IMR-90 (cell line): ENCODE measurements at regions not wholly inside any gene's neighbourhood (a gene's known extent, or its start where the extent isn't known, plus 50 kb on each side); places are given as distances from the start of the nearest gene placed in this dataset.

Experiments
- ATAC-seq: fragments of 200-7000 bp; cut with Tn5 transposase; 2 replicates; pipeline ENCODE4 v1.9.1; 2020; ENCODE audit warnings: low read depth, mild to moderate bottlenecking, moderate library complexity
- BruUV-seq: library from RNA; stranded (reverse); fragments of 400-500 nt; replicated peaks from 2 replicates; lab custom pipeline; 2021; lab: Mats Ljungman, UMichigan
- CTCF ChIA-PET: fragments of 300-600 bp; formaldehyde crosslinking; extraction: SDS; loops from one replicate; lab custom pipeline; 2021; ENCODE audit warnings: antibody characterized with exemption; lab: Yijun Ruan, JAX
- POLR2A ChIA-PET: fragments of 300-600 bp; sonication (Branson Sonifier 250); formaldehyde crosslinking; loops from one replicate; lab custom pipeline; 2022; ENCODE audit warnings: antibody characterized with exemption; ENCODE audit not compliant: unreplicated experiment; lab: Charles Lee
- DNase-seq: peaks from one replicate; pipeline ENCODE4 v3.0.0; 2013
- H2AFZ ChIP-seq: replicated peaks from 2 replicates; pipeline ENCODE3; 2013; ENCODE audit warnings: low read length, mild to moderate bottlenecking; ENCODE audit not compliant: poor library complexity
- H2AK5ac ChIP-seq: 2 replicates; pipeline ENCODE4 v1.6.1; 2013; ENCODE audit warnings: low read depth, low read length, inconsistent platforms
- H2AK9ac ChIP-seq: replicated peaks from 2 replicates; pipeline ENCODE3; 2013; ENCODE audit warnings: mild to moderate bottlenecking, low read depth, low read length, moderate library complexity; ENCODE audit not compliant: poor library complexity
- H2BK120ac ChIP-seq: 2 replicates; pipeline ENCODE4 v1.6.1; 2013; ENCODE audit warnings: low read depth, low read length, inconsistent platforms
- H2BK15ac ChIP-seq: 3 replicates; pipeline ENCODE4 v1.6.1; 2013; ENCODE audit warnings: low read depth, low read length, inconsistent platforms
- H2BK20ac ChIP-seq: 2 replicates; pipeline ENCODE4 v1.6.1; 2013; ENCODE audit warnings: low read depth, mild to moderate bottlenecking, inconsistent platforms, low read length, moderate library complexity
- H2BK5ac ChIP-seq: 2 replicates; pipeline ENCODE4 v1.6.1; 2013; ENCODE audit warnings: mild to moderate bottlenecking, low read depth, low read length, inconsistent platforms; ENCODE audit not compliant: poor library complexity, severe bottlenecking
- H3K14ac ChIP-seq: replicated peaks from 2 replicates; pipeline ENCODE4 v1.6.1; 2013; ENCODE audit warnings: low read depth, low read length, inconsistent platforms
- H3K18ac ChIP-seq: 2 replicates; pipeline ENCODE4 v1.6.1; 2013; ENCODE audit warnings: low read depth, low read length, control low read depth
- H3K23ac ChIP-seq: 2 replicates; pipeline ENCODE4 v1.6.1; 2013; ENCODE audit warnings: low read depth, low read length, inconsistent platforms
- H3K27ac ChIP-seq: 2 replicates; pipeline ENCODE4 v1.5.1; 2013; ENCODE audit warnings: mild to moderate bottlenecking, control low read depth, low read length; ENCODE audit not compliant: insufficient read depth
- H3K27me3 ChIP-seq: 2 replicates; pipeline ENCODE4 v1.6.1; 2013; ENCODE audit warnings: low read length; ENCODE audit not compliant: control insufficient read depth, insufficient read depth
- H3K36me3 ChIP-seq: 2 replicates; pipeline ENCODE4 v1.6.1; 2013; ENCODE audit warnings: low read length, mixed read lengths; ENCODE audit not compliant: control insufficient read depth, insufficient read depth
- H3K4ac ChIP-seq: 2 replicates; pipeline ENCODE4 v1.6.1; 2013; ENCODE audit warnings: low read depth, low read length, inconsistent platforms
- H3K4me1 ChIP-seq: 2 replicates; pipeline ENCODE4 v1.6.1; 2013; ENCODE audit warnings: low read length, mixed read lengths; ENCODE audit not compliant: control insufficient read depth, insufficient read depth
- H3K4me2 ChIP-seq: 2 replicates; pipeline ENCODE4 v1.6.1; 2013; ENCODE audit warnings: low read depth, mild to moderate bottlenecking, control low read depth, low read length, moderate library complexity
- H3K4me3 ChIP-seq: 2 replicates; pipeline ENCODE4 v1.5.1; 2013; ENCODE audit warnings: low read depth, mild to moderate bottlenecking, control low read depth, low read length, moderate library complexity; ENCODE audit not compliant: insufficient read depth
- H3K56ac ChIP-seq: 2 replicates; pipeline ENCODE4 v1.6.1; 2013; ENCODE audit warnings: low read length, inconsistent platforms; ENCODE audit not compliant: insufficient read depth; ENCODE audit errors: extremely low read depth
- H3K79me1 ChIP-seq, 2 experiments: 2 replicates each; pipeline ENCODE4 v1.6.1; 2013; ENCODE audit warnings: low read length in 2 of 2, inconsistent platforms in 1 of 2, low read depth in 1 of 2
- H3K9ac ChIP-seq: 2 replicates; pipeline ENCODE4 v1.6.1; 2013; ENCODE audit warnings: low read depth, low read length, control low read depth
- H3K9me1 ChIP-seq: 2 replicates; pipeline ENCODE4 v1.6.1; 2013; ENCODE audit warnings: low read length, inconsistent platforms; ENCODE audit not compliant: insufficient read depth
- H3K9me3 ChIP-seq: 2 replicates; pipeline ENCODE4 v1.6.1; 2013; ENCODE audit warnings: low read length; ENCODE audit not compliant: control insufficient read depth, insufficient read depth
- H4K20me1 ChIP-seq: 2 replicates; pipeline ENCODE4 v1.6.1; 2013; ENCODE audit warnings: low read length, inconsistent platforms; ENCODE audit not compliant: insufficient read depth
- H4K5ac ChIP-seq: 2 replicates; pipeline ENCODE4 v1.6.1; 2013; ENCODE audit warnings: mild to moderate bottlenecking, low read depth, low read length, control low read depth
- H4K8ac ChIP-seq, 2 experiments: 2 replicates each; pipeline ENCODE4 v1.6.1; 2013; ENCODE audit warnings: low read depth in 2 of 2, low read length in 2 of 2, control low read depth in 1 of 2, inconsistent platforms in 1 of 2
- H4K91ac ChIP-seq: 2 replicates; pipeline ENCODE4 v1.6.1; 2013; ENCODE audit warnings: low read depth, low read length, inconsistent platforms; ENCODE audit not compliant: insufficient read depth
- BHLHE40 ChIP-seq: fragments of 150-350 bp; IDR thresholded peaks from 2 replicates; pipeline ENCODE4 v1.6.1; 2016; ENCODE audit warnings: mild to moderate bottlenecking, low read depth, low read length
- CHD1 ChIP-seq: IDR thresholded peaks from 2 replicates; pipeline ENCODE4 v1.6.1; 2012; ENCODE audit warnings: low read depth, low read length, improper control_type of control experiment
- CTCF ChIP-seq: conservative IDR thresholded peaks from 2 replicates; pipeline ENCODE4 v1.5.1; 2012; ENCODE audit warnings: mild to moderate bottlenecking, low read depth, low read length, improper control_type of control experiment
- ELK1 ChIP-seq: fragments of 150-350 bp; IDR thresholded peaks from 2 replicates; pipeline ENCODE4 v1.6.1; 2016; ENCODE audit warnings: low read depth, mild to moderate bottlenecking, low read length, moderate library complexity, borderline replicate concordance
- MAFK ChIP-seq: IDR thresholded peaks from 2 replicates; pipeline ENCODE4 v1.6.1; 2012; ENCODE audit warnings: low read depth, low read length, improper control_type of control experiment
- MAZ ChIP-seq: IDR thresholded peaks from 2 replicates; pipeline ENCODE4 v1.6.1; 2012; ENCODE audit warnings: low read depth, mild to moderate bottlenecking, low read length, improper control_type of control experiment, moderate library complexity, borderline replicate concordance
- NFE2L2 ChIP-seq: fragments of 150-350 bp; IDR thresholded peaks from 2 replicates; pipeline ENCODE4 v1.6.1; 2016; ENCODE audit warnings: low read depth, mild to moderate bottlenecking, low read length
- POLR2A ChIP-seq: IDR thresholded peaks from 2 replicates; pipeline ENCODE4 v1.6.1; 2012; ENCODE audit warnings: mild to moderate bottlenecking, low read depth, low read length
- RAD21 ChIP-seq: IDR thresholded peaks from 2 replicates; pipeline ENCODE4 v1.6.1; 2012; ENCODE audit warnings: low read length, improper control_type of control experiment
- RCOR1 ChIP-seq: IDR thresholded peaks from 2 replicates; pipeline ENCODE4 v1.6.1; 2012; ENCODE audit warnings: mild to moderate bottlenecking, low read length, improper control_type of control experiment; ENCODE audit not compliant: insufficient replicate concordance
- RFX5 ChIP-seq: IDR thresholded peaks from 2 replicates; pipeline ENCODE4 v1.8.0; 2012; ENCODE audit warnings: low read depth, mild to moderate bottlenecking, low read length, moderate library complexity
- SMC3 ChIP-seq: fragments of 150-350 bp; IDR thresholded peaks from 2 replicates; pipeline ENCODE4 v1.6.1; 2016; ENCODE audit warnings: low read depth, mild to moderate bottlenecking, antibody characterized with exemption, low read length, moderate library complexity
- USF2 ChIP-seq: fragments of 150-350 bp; IDR thresholded peaks from 2 replicates; pipeline ENCODE4 v1.6.1; 2017; ENCODE audit warnings: mild to moderate bottlenecking, antibody characterized with exemption, low read length, low read depth
- WGBS, 2 experiments: methylation state at CpG; one replicate each; pipeline versions ENCODE4 v1.1.5 to v1.1.7; 2013; ENCODE audit warnings: missing lambda C conversion rate in 2 of 2; ENCODE audit not compliant: insufficient read length in 1 of 2; ENCODE audit errors: extremely low coverage in 2 of 2; 5-methylcytosine and 5-hydroxymethylcytosine counted together
- dilution Hi-C: fragments of 300-500 bp; cut with HindIII; formaldehyde crosslinking; loops from one replicate; pipeline ENCODE4 v1.14.3; 2018; ENCODE audit warnings: low sequenced_read_pairs; ENCODE audit not compliant: unreplicated experiment
- in situ Hi-C: fragments of 300-500 bp; cut with MboI; formaldehyde crosslinking; loops from 3 replicates; pipeline ENCODE4 v1.14.3; 2019; ENCODE audit warnings: low sequenced_read_pairs, inconsistent platforms, mixed read lengths
- intact Hi-C: fragments of 100-400 bp; cut with micrococcal nuclease; formaldehyde crosslinking; loops from 2 replicates; pipeline ENCODE4 v1.10.0; 2022

GRCh38 chr13:30147421-30147820 is 159.9 kb downstream of the KATNAL1 start:
- Histone ChIP-seq H3K4me2 (no peak overlapping the region), H3K9me3 (peaks cover 5% of the 10 kb centered on the region), H2BK15ac (no peak overlapping the region), H4K91ac (no peak overlapping the region), H2AFZ (no peak overlapping the region), H3K23ac (no peak overlapping the region), H2BK5ac (no peak overlapping the region), H3K27me3 (peaks cover 9% of the 10 kb centered on the region), H2AK9ac (no peak overlapping the region), H2AK5ac (no peak overlapping the region), H3K79me1 (no peaks in the 10 kb centered on the region), H3K4me1 (peaks cover 11% of the 10 kb centered on the region), H4K8ac (no peak overlapping the region), H3K14ac (no peak overlapping the region), H3K9me1 (peaks cover 9% of the 10 kb centered on the region; the same call in 1 of the 2 replicates), H3K56ac (no peak overlapping the region), H3K9ac (no peak overlapping the region), H3K4ac (no peak overlapping the region), H3K27ac (no peak overlapping the region), H3K36me3 (no peaks in the 10 kb centered on the region), H4K20me1 (peaks cover 11% of the 10 kb centered on the region), H2BK20ac (no peak overlapping the region), H3K4me3 (no peak overlapping the region), H3K18ac (no peak overlapping the region), H2BK120ac (no peak overlapping the region), H4K5ac (no peak overlapping the region)
- BruUV-seq, result no TSS peak
- intact Hi-C loops, result no loop called here
- POLR2A ChIA-PET, result no interaction called here
- in situ Hi-C loops, result loop anchor here (25.0 kb wide), 1 partner anchor 890 kb away; no protein-coding TSS in a partner anchor
- no peak for TF ChIP-seq ELK1
- no peak for TF ChIP-seq RCOR1
- no peak for TF ChIP-seq CTCF
- no peak for TF ChIP-seq SMC3
- no peak for TF ChIP-seq RAD21
- no peak for TF ChIP-seq NFE2L2
- no peak for TF ChIP-seq MAZ
- TF ChIP-seq POLR2A, result no peak
- no peak for TF ChIP-seq USF2
- no peak for TF ChIP-seq RFX5
- no peak for TF ChIP-seq CHD1
- no peak for TF ChIP-seq BHLHE40
- TF ChIP-seq MAFK, result no peak
- dilution Hi-C loops, result no loop called here
- CTCF ChIA-PET, result no interaction called here
- no peak for DNase-seq
- no peak for ATAC-seq
- no CpG with 5 or more reads among the region's 2 CpGs for WGBS, 2 experiments
